Mucosa of descending colon (tissue), 3 donors: ENCODE measurements at regions not wholly inside any gene's neighbourhood (a gene's known extent, or its start where the extent isn't known, plus 50 kb on each side); places are given as distances from the start of the nearest gene placed in this dataset.

Experiments
- ATAC-seq: fragments of 200-7000 bp; cut with Tn5 transposase; one replicate; pipeline ENCODE4 v1.9.1; 2020; ENCODE audit warnings: mild to moderate bottlenecking, moderate library complexity
- DNase-seq, 3 donors: peaks; one replicate each; pipeline ENCODE4 v3.0.0-alpha.2; 2020
- H3K36me3 ChIP-seq: fragments of 200-600 bp; one replicate; pipeline ENCODE4 v1.8.0; 2021; ENCODE audit warnings: low read depth, mild to moderate bottlenecking
- H3K4me1 ChIP-seq: fragments of 200-600 bp; one replicate; pipeline ENCODE4 v1.8.0; 2021; ENCODE audit warnings: low read depth, mild to moderate bottlenecking
- H3K4me3 ChIP-seq: fragments of 200-600 bp; one replicate; pipeline ENCODE4 v1.8.0; 2021; ENCODE audit warnings: mild to moderate bottlenecking
- H3K9me3 ChIP-seq: fragments of 200-600 bp; one replicate; pipeline ENCODE4 v1.8.0; 2021; ENCODE audit warnings: mild to moderate bottlenecking
- intact Hi-C, 2 donors: fragments of 100-400 bp; cut with DNase I in 1 of 2; cut with micrococcal nuclease in 1 of 2; formaldehyde crosslinking; loops; one replicate each; pipeline versions ENCODE4 v1.11.0 to v1.11.1; 2022; cut with DNase I, micrococcal nuclease
- TF ChIP-seq, protein P1 (sequence below): fragments of 200-600 bp; IDR thresholded peaks from one replicate; pipeline ENCODE4 v1.8.0; 2022; ENCODE audit warnings: antibody characterized with exemption, mild to moderate bottlenecking
- donor health status: DM: no; HTN: no; CAD: no; lungs with moderate emphysema.
- donor health status: DM: no; HTN: no; CAD: no.
- donor health status: DM: no; HTN: yes; CAD: no.

DNA sequence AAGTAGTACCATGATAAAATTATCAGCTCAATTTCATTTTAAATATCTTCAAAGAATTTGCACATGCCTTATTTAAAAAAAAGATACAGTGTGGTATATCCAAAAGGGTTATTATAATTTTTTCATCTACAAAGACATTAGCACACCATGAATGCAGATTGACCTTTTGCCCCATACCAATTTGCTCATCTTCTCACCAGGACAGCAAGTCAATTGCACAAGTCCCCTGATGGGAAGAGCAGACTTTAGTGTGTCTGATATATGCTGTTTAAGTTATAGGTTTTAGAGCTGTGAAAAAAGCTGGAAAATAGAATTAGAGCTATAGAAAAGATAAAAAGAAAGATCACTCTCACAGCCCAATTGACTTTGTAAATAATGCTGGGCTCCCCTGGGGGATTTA, 325.8 kb upstream of the CDH6 start:
- TF ChIP-seq, protein P1, sequence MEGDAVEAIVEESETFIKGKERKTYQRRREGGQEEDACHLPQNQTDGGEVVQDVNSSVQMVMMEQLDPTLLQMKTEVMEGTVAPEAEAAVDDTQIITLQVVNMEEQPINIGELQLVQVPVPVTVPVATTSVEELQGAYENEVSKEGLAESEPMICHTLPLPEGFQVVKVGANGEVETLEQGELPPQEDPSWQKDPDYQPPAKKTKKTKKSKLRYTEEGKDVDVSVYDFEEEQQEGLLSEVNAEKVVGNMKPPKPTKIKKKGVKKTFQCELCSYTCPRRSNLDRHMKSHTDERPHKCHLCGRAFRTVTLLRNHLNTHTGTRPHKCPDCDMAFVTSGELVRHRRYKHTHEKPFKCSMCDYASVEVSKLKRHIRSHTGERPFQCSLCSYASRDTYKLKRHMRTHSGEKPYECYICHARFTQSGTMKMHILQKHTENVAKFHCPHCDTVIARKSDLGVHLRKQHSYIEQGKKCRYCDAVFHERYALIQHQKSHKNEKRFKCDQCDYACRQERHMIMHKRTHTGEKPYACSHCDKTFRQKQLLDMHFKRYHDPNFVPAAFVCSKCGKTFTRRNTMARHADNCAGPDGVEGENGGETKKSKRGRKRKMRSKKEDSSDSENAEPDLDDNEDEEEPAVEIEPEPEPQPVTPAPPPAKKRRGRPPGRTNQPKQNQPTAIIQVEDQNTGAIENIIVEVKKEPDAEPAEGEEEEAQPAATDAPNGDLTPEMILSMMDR, result no peak
- no peaks in the 10 kb centered on the region for H3K9me3 ChIP-seq

GRCh38 chr5:30866142-30866541, 327.3 kb upstream of the CDH6 start:
- no peak overlapping the region for H3K4me3 ChIP-seq
- no peak for ATAC-seq

More for the DNA sequence above, 325.8 kb upstream of the CDH6 start:
- Histone ChIP-seq H3K36me3 (no peaks in the 10 kb centered on the region), H3K4me3 (no peak overlapping the region), H3K4me1 (no peaks in the 10 kb centered on the region)
- intact Hi-C loops, result no loop called here
- ATAC-seq (no peak), DNase-seq (no peak)

GRCh38 chr5:30856242-30856641, 337.2 kb upstream of the CDH6 start:
- no peak overlapping the region for H3K4me3 ChIP-seq
- TF ChIP-seq, protein P1, result no peak
- no peaks in the 10 kb centered on the region for H3K36me3 ChIP-seq
- intact Hi-C loops, result no loop called here
- no peak for ATAC-seq
- no peaks in the 10 kb centered on the region for H3K9me3 ChIP-seq
- no peak for DNase-seq
- no peaks in the 10 kb centered on the region for H3K4me1 ChIP-seq

More at GRCh38 chr5:30866142-30866541, 327.3 kb upstream of the CDH6 start:
- no peaks in the 10 kb centered on the region for H3K9me3 ChIP-seq
- no peaks in the 10 kb centered on the region for H3K36me3 ChIP-seq
- H3K4me1 ChIP-seq, result no peaks in the 10 kb centered on the region
- TF ChIP-seq, protein P1, result no peak
- intact Hi-C loops, result no loop called here
- no peak for DNase-seq

- Histone ChIP-seq H3K4me3 (no peak overlapping the region), H3K36me3 (no peaks in the 10 kb centered on the region), H3K4me1 (no peaks in the 10 kb centered on the region), H3K9me3 (no peaks in the 10 kb centered on the region)
- ATAC-seq (no peak), DNase-seq (no peak)
- TF ChIP-seq, protein P1, result no peak
- intact Hi-C loops, result no loop called here
Observed at GRCh38 chr5:30853158-30853557, 340.3 kb upstream of the CDH6 start.

- TF ChIP-seq, protein P1, result no peak
- no peaks in the 10 kb centered on the region for H3K4me1 ChIP-seq
- no peak overlapping the region for H3K4me3 ChIP-seq
- no peaks in the 10 kb centered on the region for H3K9me3 ChIP-seq
- intact Hi-C loops, result no loop called here
- H3K36me3 ChIP-seq, result no peaks in the 10 kb centered on the region
- ATAC-seq (no peak), DNase-seq (no peak)
Observed at GRCh38 chr5:30850866-30851265, 342.6 kb upstream of the CDH6 start.
